SU-DHL-6 (cell line): ENCODE measurements at regions not wholly inside any gene's neighbourhood (a gene's known extent, or its start where the extent isn't known, plus 50 kb on each side); places are given as distances from the start of the nearest gene placed in this dataset.

Experiments
- H2AFZ ChIP-seq: fragments of 200-600 bp; sonication (generic); 2 replicates; pipeline ENCODE4 v1.6.1; 2014; ENCODE audit warnings: low read depth, mild to moderate bottlenecking, moderate library complexity, mixed read lengths, antibody characterized with exemption, low read length; ENCODE audit not compliant: severe bottlenecking
- H3F3A ChIP-seq: fragments of 200-600 bp; shearing (Covaris generic); 2 replicates; pipeline ENCODE4 v1.6.0; 2016; ENCODE audit warnings: antibody characterized with exemption, mild to moderate bottlenecking; ENCODE audit not compliant: insufficient read depth
- H3K27ac ChIP-seq: fragments of 200-600 bp; sonication (generic); 2 replicates; pipeline ENCODE4 v1.5.1; 2016; ENCODE audit warnings: low read depth, mild to moderate bottlenecking, low read length, moderate library complexity, mixed read lengths
- H3K27me3 ChIP-seq: fragments of 200-600 bp; sonication (generic), shearing (Covaris generic); 2 replicates; pipeline ENCODE4 v1.6.0; 2014; ENCODE audit warnings: mild to moderate bottlenecking, low read length
- H3K36me3 ChIP-seq: fragments of 200-600 bp; sonication (generic); 2 replicates; pipeline ENCODE4 v1.6.1; 2014; ENCODE audit warnings: mild to moderate bottlenecking, low read length, mixed read lengths
- H3K4me2 ChIP-seq: fragments of 300-600, 200-600 bp; shearing (Covaris generic), sonication (generic); 2 replicates; pipeline ENCODE4 v1.6.0; 2014; ENCODE audit warnings: low read length, low read depth, mild to moderate bottlenecking; ENCODE audit not compliant: poor library complexity, severe bottlenecking
- H3K4me3 ChIP-seq: fragments of 200-600 bp; sonication (generic); 2 replicates; pipeline ENCODE4 v1.5.1; 2014; ENCODE audit warnings: antibody characterized with exemption, low read length, mild to moderate bottlenecking, mixed read lengths; ENCODE audit not compliant: insufficient read depth, poor library complexity, severe bottlenecking
- H3K79me2 ChIP-seq: fragments of 200-600 bp; sonication (generic); 2 replicates; pipeline ENCODE4 v1.6.1; 2014; ENCODE audit warnings: mild to moderate bottlenecking, low read length, moderate library complexity; ENCODE audit not compliant: insufficient read depth
- H3K9ac ChIP-seq: fragments of 200-600 bp; sonication (generic); 2 replicates; pipeline ENCODE4 v1.7.0; 2014; ENCODE audit warnings: mild to moderate bottlenecking, low read length
- H3K9me2 ChIP-seq: fragments of 200-600 bp; sonication (generic); replicated peaks from 2 replicates; pipeline ENCODE4 v1.6.1; 2014; ENCODE audit warnings: low read length; ENCODE audit not compliant: insufficient read depth
- H3K9me3 ChIP-seq: fragments of 200-600 bp; sonication (generic); 2 replicates; pipeline ENCODE4 v1.6.1; 2014; ENCODE audit warnings: low read length, mixed read lengths; ENCODE audit not compliant: insufficient read depth
- H4K20me1 ChIP-seq: fragments of 200-600 bp; sonication (generic); 2 replicates; pipeline ENCODE4 v1.6.1; 2014; ENCODE audit warnings: low read depth, mild to moderate bottlenecking, antibody characterized with exemption, low read length, moderate library complexity, mixed read lengths
- EZH2phosphoT487 ChIP-seq: fragments of 200-600 bp; sonication (generic), shearing (Covaris generic); conservative IDR thresholded peaks from 2 replicates; pipeline ENCODE4 v1.6.1; 2018; ENCODE audit warnings: mild to moderate bottlenecking, antibody characterized with exemption, low read length, moderate library complexity, mixed read lengths
- TF ChIP-seq, protein P1 (sequence below): fragments of 200-600 bp; sonication (generic); IDR thresholded peaks from one replicate; pipeline ENCODE4 v1.5.1; 2017; ENCODE audit warnings: antibody characterized with exemption, mild to moderate bottlenecking, low read length, moderate library complexity; ENCODE audit not compliant: insufficient read depth, poor library complexity, severe bottlenecking

DNA sequence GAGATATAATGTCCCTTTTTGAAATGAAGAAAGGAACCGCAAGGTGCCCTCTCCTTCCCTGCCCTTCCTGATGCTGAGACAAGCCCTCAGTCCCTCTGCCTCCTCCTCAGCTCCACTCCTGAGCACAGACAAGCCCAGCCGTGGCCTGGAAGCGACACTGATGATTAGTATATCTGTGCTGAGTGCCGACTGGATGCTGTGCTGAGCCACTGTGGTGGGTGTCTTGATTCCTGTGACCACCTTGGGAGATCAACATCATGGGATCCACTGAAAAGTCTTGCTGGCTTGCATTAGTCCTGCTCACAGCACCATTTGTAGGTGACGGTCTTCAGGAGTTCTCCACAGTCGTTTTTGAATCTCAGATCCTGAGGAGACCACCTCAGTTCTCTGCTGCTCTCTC is 59.5 kb upstream of the HGFAC start:
- H4K20me1 ChIP-seq, result no peaks in the 10 kb centered on the region
- H3K9me2 ChIP-seq, result no peaks in the 10 kb centered on the region
- TF ChIP-seq, protein P1, sequence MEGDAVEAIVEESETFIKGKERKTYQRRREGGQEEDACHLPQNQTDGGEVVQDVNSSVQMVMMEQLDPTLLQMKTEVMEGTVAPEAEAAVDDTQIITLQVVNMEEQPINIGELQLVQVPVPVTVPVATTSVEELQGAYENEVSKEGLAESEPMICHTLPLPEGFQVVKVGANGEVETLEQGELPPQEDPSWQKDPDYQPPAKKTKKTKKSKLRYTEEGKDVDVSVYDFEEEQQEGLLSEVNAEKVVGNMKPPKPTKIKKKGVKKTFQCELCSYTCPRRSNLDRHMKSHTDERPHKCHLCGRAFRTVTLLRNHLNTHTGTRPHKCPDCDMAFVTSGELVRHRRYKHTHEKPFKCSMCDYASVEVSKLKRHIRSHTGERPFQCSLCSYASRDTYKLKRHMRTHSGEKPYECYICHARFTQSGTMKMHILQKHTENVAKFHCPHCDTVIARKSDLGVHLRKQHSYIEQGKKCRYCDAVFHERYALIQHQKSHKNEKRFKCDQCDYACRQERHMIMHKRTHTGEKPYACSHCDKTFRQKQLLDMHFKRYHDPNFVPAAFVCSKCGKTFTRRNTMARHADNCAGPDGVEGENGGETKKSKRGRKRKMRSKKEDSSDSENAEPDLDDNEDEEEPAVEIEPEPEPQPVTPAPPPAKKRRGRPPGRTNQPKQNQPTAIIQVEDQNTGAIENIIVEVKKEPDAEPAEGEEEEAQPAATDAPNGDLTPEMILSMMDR, result no peak
- TF ChIP-seq EZH2phosphoT487, result no peak
- H2AFZ ChIP-seq, result no peak overlapping the region
- H3K9ac ChIP-seq, result no peak overlapping the region
- no peaks in the 10 kb centered on the region for H3F3A ChIP-seq
- H3K27me3 ChIP-seq, result 0 out of 2 replicates have a peak, but pooled peaks cover 5% of the 10 kb centered on the region
- H3K27ac ChIP-seq, result no peak overlapping the region
- H3K79me2 ChIP-seq, result no peaks in the 10 kb centered on the region
- peaks cover 13% of the 10 kb centered on the region; the same call in 1 of the 2 replicates for H3K9me3 ChIP-seq
- no peak overlapping the region for H3K4me3 ChIP-seq
- H3K4me2 ChIP-seq, result no peak overlapping the region
- H3K36me3 ChIP-seq, result no peaks in the 10 kb centered on the region

DNA sequence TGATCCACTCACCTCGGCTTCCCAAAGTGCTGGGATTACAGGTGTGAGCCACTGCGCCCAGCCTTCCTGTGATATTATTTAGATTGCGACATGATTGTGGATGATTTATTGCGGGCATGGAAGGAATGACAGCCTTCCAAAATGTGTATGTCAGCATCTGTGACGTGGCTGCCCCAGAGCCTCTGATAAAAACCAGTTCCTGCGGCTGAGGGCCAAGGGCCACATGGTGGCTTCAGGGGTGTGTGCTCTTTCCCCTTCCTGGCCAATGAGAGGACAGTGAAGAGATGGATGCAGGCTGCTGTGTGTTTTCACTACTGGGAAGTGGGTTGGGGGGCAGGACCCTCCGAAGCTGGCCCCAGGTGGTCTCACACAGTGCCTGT is 57.4 kb upstream of the HGFAC start:
- TF ChIP-seq, protein P1, result no peak
- TF ChIP-seq EZH2phosphoT487, result no peak
- H2AFZ ChIP-seq, result no peak overlapping the region
- H4K20me1 ChIP-seq, result no peaks in the 10 kb centered on the region

DNA sequence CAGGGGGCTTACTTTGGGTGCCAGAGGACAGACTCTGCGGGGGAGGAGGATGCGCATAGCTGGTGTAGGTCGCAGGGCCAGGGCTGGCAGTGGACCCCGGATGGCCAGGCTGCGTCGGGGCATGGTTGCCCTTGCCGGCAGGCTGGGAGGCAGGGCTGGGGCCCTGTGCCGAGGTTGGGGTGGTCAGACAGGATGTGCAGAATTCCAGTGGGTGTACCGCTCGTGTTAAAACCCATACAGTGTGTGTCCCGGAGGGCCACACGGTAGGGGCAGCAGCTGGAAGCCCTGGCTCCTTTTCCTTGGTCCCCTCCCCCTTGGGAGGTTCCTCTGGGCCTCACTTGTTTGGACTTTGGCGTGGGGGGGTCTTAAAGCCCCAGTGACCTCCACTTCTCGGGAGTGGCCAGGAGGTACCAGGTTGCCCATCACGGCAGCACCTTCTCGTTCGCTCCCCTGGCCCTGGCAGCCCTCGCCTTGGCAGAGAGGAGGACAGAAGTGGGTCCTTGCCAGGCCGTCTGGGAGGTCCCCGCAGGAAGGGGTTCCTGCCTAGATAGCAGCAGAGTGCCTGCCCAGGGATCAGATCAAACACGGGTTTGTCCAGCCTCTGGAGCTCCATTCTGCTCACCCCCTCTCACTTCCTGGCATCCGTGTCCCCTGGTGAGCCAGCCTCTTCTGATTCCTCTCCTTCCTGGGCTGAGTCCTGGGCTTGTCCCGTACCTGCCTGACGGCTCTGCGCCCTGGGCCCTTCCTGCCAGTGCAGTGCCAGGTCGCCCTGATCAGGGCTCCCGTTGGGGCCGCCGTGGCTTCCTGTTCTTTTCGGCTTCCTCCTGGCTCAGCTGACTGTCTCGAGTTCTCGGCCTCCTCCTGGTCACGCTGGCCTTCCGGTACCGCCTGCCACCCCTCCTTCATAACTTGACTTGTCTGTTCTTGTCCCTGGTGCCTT is 56.7 kb upstream of the HGFAC start:
- H3K27me3 ChIP-seq, result no peaks in the 10 kb centered on the region
- H3K27ac ChIP-seq, result no peak overlapping the region
- peaks cover 7% of the 10 kb centered on the region; the same call in 1 of the 2 replicates for H3K9me3 ChIP-seq
- H4K20me1 ChIP-seq, result no peaks in the 10 kb centered on the region
- H3K9me2 ChIP-seq, result no peaks in the 10 kb centered on the region
- no peak overlapping the region for H3K9ac ChIP-seq
- no peak overlapping the region for H3K4me2 ChIP-seq
- no peak overlapping the region for H2AFZ ChIP-seq
- no peaks in the 10 kb centered on the region for H3F3A ChIP-seq
- TF ChIP-seq, protein P1, result no peak
- no peak for TF ChIP-seq EZH2phosphoT487
- H3K79me2 ChIP-seq, result no peaks in the 10 kb centered on the region
- H3K36me3 ChIP-seq, result no peaks in the 10 kb centered on the region
- H3K4me3 ChIP-seq, result no peak overlapping the region

More for the DNA sequence above, 57.4 kb upstream of the HGFAC start:
- Histone ChIP-seq H3K4me3 (no peak overlapping the region), H3K27ac (no peak overlapping the region), H3K9me3 (peaks cover 7% of the 10 kb centered on the region; the same call in 1 of the 2 replicates), H3K79me2 (no peaks in the 10 kb centered on the region), H3K9me2 (no peaks in the 10 kb centered on the region), H3K27me3 (no peaks in the 10 kb centered on the region), H3K36me3 (no peaks in the 10 kb centered on the region), H3K9ac (no peak overlapping the region), H3K4me2 (no peak overlapping the region), H3F3A (no peaks in the 10 kb centered on the region)
